HepG2 (cell line): ENCODE measurements at regions not wholly inside any gene's neighbourhood (a gene's known extent, or its start where the extent isn't known, plus 50 kb on each side); places are given as distances from the start of the nearest gene placed in this dataset.

Source experiments
- ATAC-seq: fragments of 200-7000 bp; cut with Tn5 transposase; 3 replicates; pipeline ENCODE4 v1.9.1; 2020; ENCODE audit warnings: mild to moderate bottlenecking, moderate library complexity
- BruUV-seq: library from RNA; stranded (reverse); fragments of 400-500 nt; replicated peaks from 2 replicates; lab custom pipeline; 2021; lab: Mats Ljungman, UMichigan
- CTCF ChIA-PET: fragments of 300-600 bp; formaldehyde crosslinking; extraction: SDS; loops from one replicate; lab custom pipeline; 2021; ENCODE audit warnings: low total read pairs, inconsistent platforms, low intra/inter-chr PET ratio; lab: Yijun Ruan, JAX
- POLR2A ChIA-PET: fragments of 350-600 bp; sonication (Branson Sonifier 250); formaldehyde crosslinking; loops from one replicate; lab custom pipeline; 2020; ENCODE audit warnings: antibody characterized with exemption, inconsistent platforms; lab: Yijun Ruan, JAX
- DNase-seq: peaks from one replicate; pipeline ENCODE4 v3.0.0-alpha.2; 2015; ENCODE audit warnings: low spot score
- FAIRE-seq: peaks from 3 replicates; lab custom pipeline; 2011; peaks lifted over from hg19 to GRCh38; lab: Jason Lieb, UNC
- H2AFZ ChIP-seq: one replicate; pipeline ENCODE4 v1.6.1; 2011; ENCODE audit warnings: low read length, inconsistent platforms
- H3K27ac ChIP-seq: fragments of 300-600 bp; 3 replicates; pipeline ENCODE4 v1.8.0; 2011; ENCODE audit warnings: mixed run types, mild to moderate bottlenecking, mixed read lengths, low read length, inconsistent platforms; ENCODE audit not compliant: insufficient read depth; ENCODE audit errors: extremely low read length
- H3K27me3 ChIP-seq, 2 experiments: fragments of 200-600 bp in 1 of 2; 2 replicates in 1 of 2; 3 replicates in 1 of 2; pipeline versions ENCODE4 v1.6.0 to v1.8.0; 2011; ENCODE audit warnings: low read length in 2 of 2, mild to moderate bottlenecking in 2 of 2, moderate library complexity in 2 of 2, inconsistent platforms in 1 of 2; ENCODE audit not compliant: insufficient read depth in 2 of 2, control insufficient read depth in 1 of 2
- H3K36me3 ChIP-seq, 2 experiments: fragments of 200-600 bp in 1 of 2; replicated peaks in 1 of 2; 2 replicates in 1 of 2; 3 replicates in 1 of 2; pipeline versions ENCODE4 v1.5.1 to v1.8.0; 2011; ENCODE audit warnings: low read length in 2 of 2, inconsistent platforms in 1 of 2; ENCODE audit not compliant: insufficient read depth in 2 of 2, control insufficient read depth in 1 of 2
- H3K4me1 ChIP-seq: 2 replicates; pipeline ENCODE4 v1.5.1; 2012; ENCODE audit warnings: low read length, inconsistent platforms; ENCODE audit not compliant: insufficient read depth
- H3K4me2 ChIP-seq: 2 replicates; pipeline ENCODE4 v1.6.0; 2011; ENCODE audit warnings: low read depth, low read length, inconsistent platforms
- H3K4me3 ChIP-seq, 3 experiments: fragments of 200-600 bp in 1 of 3; sonication (generic), shearing (Covaris generic) in 1 of 3; replicated peaks in 1 of 3; 2 replicates each; pipeline ENCODE4 v1.5.1; 2011 to 2016; ENCODE audit warnings: low read length in 3 of 3, inconsistent platforms in 2 of 3, low read depth in 2 of 3, mild to moderate bottlenecking in 2 of 3, control low read depth in 1 of 3, mixed read lengths in 1 of 3; ENCODE audit not compliant: insufficient read depth in 1 of 3
- H3K79me2 ChIP-seq: one replicate; pipeline ENCODE4 v1.6.1; 2011; ENCODE audit warnings: low read length, inconsistent platforms; ENCODE audit not compliant: insufficient read depth
- H3K9ac ChIP-seq: 2 replicates; pipeline ENCODE4 v1.6.0; 2011; ENCODE audit warnings: mild to moderate bottlenecking, low read depth, low read length, inconsistent platforms; ENCODE audit not compliant: insufficient read depth
- H3K9me3 ChIP-seq: 2 replicates; pipeline ENCODE4 v1.5.1; 2012; ENCODE audit warnings: mild to moderate bottlenecking, low read length
- H4K20me1 ChIP-seq: 2 replicates; pipeline ENCODE4 v1.6.0; 2011; ENCODE audit warnings: inconsistent platforms, mild to moderate bottlenecking, low read length, moderate library complexity; ENCODE audit not compliant: insufficient read depth
- CBX1 ChIP-seq: IDR thresholded peaks from one replicate; pipeline ENCODE4 v1.6.1; 2016; ENCODE audit warnings: antibody characterized with exemption, low read depth
- CHD2 ChIP-seq: IDR thresholded peaks from 2 replicates; pipeline ENCODE4 v1.6.1; 2011; ENCODE audit warnings: low read depth, low read length, improper control_type of control experiment
- ESRRA ChIP-seq: sonication (generic); formaldehyde crosslinking; IDR thresholded peaks from 2 replicates; pipeline ENCODE4 v1.5.1; 2020; ENCODE audit warnings: mild to moderate bottlenecking, low read depth, missing genetic modification reagents
- HNRNPK ChIP-seq: fragments of 200-400 bp; formaldehyde crosslinking; IDR thresholded peaks from 2 replicates; pipeline ENCODE4 v1.6.1; 2018; ENCODE audit warnings: low read length, low read depth, moderate library complexity, mild to moderate bottlenecking; ENCODE audit not compliant: poor library complexity, severe bottlenecking
- MEIS2 ChIP-seq: sonication (generic); formaldehyde crosslinking; IDR thresholded peaks from 2 replicates; pipeline ENCODE4 v1.9.0; 2021; ENCODE audit warnings: mild to moderate bottlenecking, missing genetic modification reagents
- MXI1 ChIP-seq: IDR thresholded peaks from 3 replicates; pipeline ENCODE4 v1.6.1; 2012; ENCODE audit warnings: low read depth, low read length, inconsistent platforms, borderline replicate concordance
- SUZ12 ChIP-seq: fragments of 150-350 bp; IDR thresholded peaks from 2 replicates; pipeline ENCODE4 v1.6.1; 2014; ENCODE audit warnings: low read depth, low read length
- TOPORS ChIP-seq: sonication (generic); formaldehyde crosslinking; IDR thresholded peaks from 2 replicates; pipeline ENCODE4 v1.8.0; 2023; ENCODE audit warnings: mild to moderate bottlenecking, missing genetic modification reagents
- ZNF230 ChIP-seq: sonication (generic); formaldehyde crosslinking; IDR thresholded peaks from 2 replicates; pipeline ENCODE4 v1.4.0; 2020; ENCODE audit warnings: mild to moderate bottlenecking, missing genetic modification reagents
- WGBS: methylation state at CpG from one replicate; pipeline ENCODE4 v1.1.6; 2017; ENCODE audit warnings: low lambda C conversion rate; 5-methylcytosine and 5-hydroxymethylcytosine counted together
- in situ Hi-C: cut with HindIII; loops from 2 replicates; pipeline ENCODE4 v1.10.0; 2017; ENCODE audit warnings: low pct_unique_long_range_greater_than_20kb; ENCODE audit not compliant: extremely low pct_ligation_motif_present
- intact Hi-C: fragments of 100-400 bp; cut with micrococcal nuclease; formaldehyde crosslinking; loops from one replicate; pipeline ENCODE4 v1.10.0; 2022; ENCODE audit not compliant: unreplicated experiment
- TF ChIP-seq, protein P1 (sequence below): sonication (generic); formaldehyde crosslinking; IDR thresholded peaks from 2 replicates; pipeline ENCODE4 v1.4.0; 2020; ENCODE audit warnings: missing genetic modification reagents
- TF ChIP-seq, protein P2 (sequence below): sonication (generic); formaldehyde crosslinking; IDR thresholded peaks from 2 replicates; pipeline ENCODE4 v1.5.0; 2020; ENCODE audit warnings: mild to moderate bottlenecking, missing genetic modification reagents, borderline replicate concordance

DNA sequence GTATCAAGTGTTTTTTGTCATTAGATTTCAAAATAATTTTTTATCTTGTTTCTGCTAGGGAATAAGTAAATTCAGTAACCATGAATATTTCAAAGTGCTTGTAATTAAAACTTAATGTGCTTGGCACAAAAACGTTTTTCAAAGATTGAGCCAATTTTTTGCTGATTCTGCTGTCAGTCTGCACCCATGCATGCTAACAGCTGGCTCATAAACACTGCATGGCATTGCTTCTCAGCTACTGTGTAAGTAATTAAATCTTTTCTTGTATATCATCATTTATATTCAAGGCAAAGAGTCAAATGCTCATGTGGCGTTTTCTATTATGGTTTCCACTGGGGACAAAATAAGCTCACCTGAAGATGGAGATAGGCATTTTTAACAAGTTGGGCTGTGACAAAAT lies 66.8 kb upstream of the SPANXN2 start:
- DNase-seq: no peak
- no peaks in the 10 kb centered on the region for H4K20me1 ChIP-seq
- H3K9me3 ChIP-seq: peaks cover 74% of the 10 kb centered on the region
- intact Hi-C loops (no loop called here), in situ Hi-C loops (no loop called here)
- no peak overlapping the region for H2AFZ ChIP-seq
- ChIA-PET CTCF (no interaction called here), POLR2A (no interaction called here)
- no peaks in the 10 kb centered on the region for H3K36me3 ChIP-seq
- no peak for FAIRE-seq
- ATAC-seq: no peak
- no peaks in the 10 kb centered on the region for H3K27me3 ChIP-seq
- H3K4me3 ChIP-seq: no peak overlapping the region
- 0% methylated on average over 2 of the region's 2 CpGs for WGBS
- H3K9ac ChIP-seq: no peak overlapping the region
- H3K4me2 ChIP-seq: no peak overlapping the region
- H3K27ac ChIP-seq: no peak overlapping the region
- TF ChIP-seq CHD2 (no peak), HNRNPK (no peak), ESRRA (CRISPR knock-in tag) (no peak), SUZ12 (no peak), MXI1 (no peak), CBX1 (no peak), ZNF230 (CRISPR knock-in tag) (no peak), MEIS2 (CRISPR knock-in tag) (no peak), TOPORS (CRISPR knock-in tag) (no peak)
- TF ChIP-seq, protein P1, sequence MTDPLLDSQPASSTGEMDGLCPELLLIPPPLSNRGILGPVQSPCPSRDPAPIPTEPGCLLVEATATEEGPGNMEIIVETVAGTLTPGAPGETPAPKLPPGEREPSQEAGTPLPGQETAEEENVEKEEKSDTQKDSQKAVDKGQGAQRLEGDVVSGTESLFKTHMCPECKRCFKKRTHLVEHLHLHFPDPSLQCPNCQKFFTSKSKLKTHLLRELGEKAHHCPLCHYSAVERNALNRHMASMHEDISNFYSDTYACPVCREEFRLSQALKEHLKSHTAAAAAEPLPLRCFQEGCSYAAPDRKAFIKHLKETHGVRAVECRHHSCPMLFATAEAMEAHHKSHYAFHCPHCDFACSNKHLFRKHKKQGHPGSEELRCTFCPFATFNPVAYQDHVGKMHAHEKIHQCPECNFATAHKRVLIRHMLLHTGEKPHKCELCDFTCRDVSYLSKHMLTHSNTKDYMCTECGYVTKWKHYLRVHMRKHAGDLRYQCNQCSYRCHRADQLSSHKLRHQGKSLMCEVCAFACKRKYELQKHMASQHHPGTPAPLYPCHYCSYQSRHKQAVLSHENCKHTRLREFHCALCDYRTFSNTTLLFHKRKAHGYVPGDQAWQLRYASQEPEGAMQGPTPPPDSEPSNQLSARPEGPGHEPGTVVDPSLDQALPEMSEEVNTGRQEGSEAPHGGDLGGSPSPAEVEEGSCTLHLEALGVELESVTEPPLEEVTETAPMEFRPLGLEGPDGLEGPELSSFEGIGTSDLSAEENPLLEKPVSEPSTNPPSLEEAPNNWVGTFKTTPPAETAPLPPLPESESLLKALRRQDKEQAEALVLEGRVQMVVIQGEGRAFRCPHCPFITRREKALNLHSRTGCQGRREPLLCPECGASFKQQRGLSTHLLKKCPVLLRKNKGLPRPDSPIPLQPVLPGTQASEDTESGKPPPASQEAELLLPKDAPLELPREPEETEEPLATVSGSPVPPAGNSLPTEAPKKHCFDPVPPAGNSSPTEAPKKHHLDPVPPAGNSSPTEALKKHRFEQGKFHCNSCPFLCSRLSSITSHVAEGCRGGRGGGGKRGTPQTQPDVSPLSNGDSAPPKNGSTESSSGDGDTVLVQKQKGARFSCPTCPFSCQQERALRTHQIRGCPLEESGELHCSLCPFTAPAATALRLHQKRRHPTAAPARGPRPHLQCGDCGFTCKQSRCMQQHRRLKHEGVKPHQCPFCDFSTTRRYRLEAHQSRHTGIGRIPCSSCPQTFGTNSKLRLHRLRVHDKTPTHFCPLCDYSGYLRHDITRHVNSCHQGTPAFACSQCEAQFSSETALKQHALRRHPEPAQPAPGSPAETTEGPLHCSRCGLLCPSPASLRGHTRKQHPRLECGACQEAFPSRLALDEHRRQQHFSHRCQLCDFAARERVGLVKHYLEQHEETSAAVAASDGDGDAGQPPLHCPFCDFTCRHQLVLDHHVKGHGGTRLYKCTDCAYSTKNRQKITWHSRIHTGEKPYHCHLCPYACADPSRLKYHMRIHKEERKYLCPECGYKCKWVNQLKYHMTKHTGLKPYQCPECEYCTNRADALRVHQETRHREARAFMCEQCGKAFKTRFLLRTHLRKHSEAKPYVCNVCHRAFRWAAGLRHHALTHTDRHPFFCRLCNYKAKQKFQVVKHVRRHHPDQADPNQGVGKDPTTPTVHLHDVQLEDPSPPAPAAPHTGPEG (CRISPR knock-in tag): no peak
- TF ChIP-seq, protein P2, sequence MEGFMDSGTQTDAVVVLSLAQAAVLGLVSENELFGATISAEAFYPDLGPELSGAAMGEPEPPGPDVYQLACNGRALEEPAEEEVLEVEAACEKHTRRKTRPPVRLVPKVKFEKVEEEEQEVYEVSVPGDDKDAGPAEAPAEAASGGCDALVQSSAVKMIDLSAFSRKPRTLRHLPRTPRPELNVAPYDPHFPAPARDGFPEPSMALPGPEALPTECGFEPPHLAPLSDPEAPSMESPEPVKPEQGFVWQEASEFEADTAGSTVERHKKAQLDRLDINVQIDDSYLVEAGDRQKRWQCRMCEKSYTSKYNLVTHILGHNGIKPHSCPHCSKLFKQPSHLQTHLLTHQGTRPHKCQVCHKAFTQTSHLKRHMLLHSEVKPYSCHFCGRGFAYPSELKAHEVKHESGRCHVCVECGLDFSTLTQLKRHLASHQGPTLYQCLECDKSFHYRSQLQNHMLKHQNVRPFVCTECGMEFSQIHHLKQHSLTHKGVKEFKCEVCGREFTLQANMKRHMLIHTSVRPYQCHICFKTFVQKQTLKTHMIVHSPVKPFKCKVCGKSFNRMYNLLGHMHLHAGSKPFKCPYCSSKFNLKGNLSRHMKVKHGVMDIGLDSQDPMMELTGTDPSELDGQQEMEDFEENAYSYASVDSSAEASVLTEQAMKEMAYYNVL: no peak
- no TSS peak for BruUV-seq
- no peaks in the 10 kb centered on the region for H3K79me2 ChIP-seq
- no peaks in the 10 kb centered on the region for H3K4me1 ChIP-seq
